VCaP (cell line): ENCODE measurements at regions not wholly inside any gene's neighbourhood (a gene's known extent, or its start where the extent isn't known, plus 50 kb on each side); places are given as distances from the start of the nearest gene placed in this dataset.

Experiments
- H3K27ac ChIP-seq: fragments of 450-650 bp; 2 replicates; pipeline ENCODE4 v1.5.1; 2017
- TF ChIP-seq, protein P1 (sequence below): fragments of 450-650 bp; conservative IDR thresholded peaks from 2 replicates; pipeline ENCODE4 v1.5.1; 2017; ENCODE audit warnings: mild to moderate bottlenecking, moderate library complexity

DNA sequence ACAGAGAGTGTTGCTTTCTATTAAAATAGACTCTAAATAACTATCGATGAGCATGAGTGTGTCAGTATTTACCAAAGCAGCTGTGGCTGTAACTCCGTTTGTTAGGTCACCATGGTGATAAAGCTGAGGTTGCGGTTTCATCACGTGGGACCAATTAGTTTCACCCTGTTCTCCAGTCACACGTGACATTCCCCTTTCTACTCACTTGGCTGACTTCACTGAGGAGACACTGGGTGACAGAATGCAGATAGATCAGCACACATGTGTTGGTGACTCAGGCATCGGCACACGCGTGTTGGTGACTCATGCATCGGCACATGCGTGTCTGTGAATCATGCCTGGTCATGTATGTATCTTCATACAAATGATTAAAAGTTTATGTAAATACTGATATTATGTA, 285.4 kb downstream of the THBS2 start:
- no peak overlapping the region for H3K27ac ChIP-seq
- TF ChIP-seq, protein P1, sequence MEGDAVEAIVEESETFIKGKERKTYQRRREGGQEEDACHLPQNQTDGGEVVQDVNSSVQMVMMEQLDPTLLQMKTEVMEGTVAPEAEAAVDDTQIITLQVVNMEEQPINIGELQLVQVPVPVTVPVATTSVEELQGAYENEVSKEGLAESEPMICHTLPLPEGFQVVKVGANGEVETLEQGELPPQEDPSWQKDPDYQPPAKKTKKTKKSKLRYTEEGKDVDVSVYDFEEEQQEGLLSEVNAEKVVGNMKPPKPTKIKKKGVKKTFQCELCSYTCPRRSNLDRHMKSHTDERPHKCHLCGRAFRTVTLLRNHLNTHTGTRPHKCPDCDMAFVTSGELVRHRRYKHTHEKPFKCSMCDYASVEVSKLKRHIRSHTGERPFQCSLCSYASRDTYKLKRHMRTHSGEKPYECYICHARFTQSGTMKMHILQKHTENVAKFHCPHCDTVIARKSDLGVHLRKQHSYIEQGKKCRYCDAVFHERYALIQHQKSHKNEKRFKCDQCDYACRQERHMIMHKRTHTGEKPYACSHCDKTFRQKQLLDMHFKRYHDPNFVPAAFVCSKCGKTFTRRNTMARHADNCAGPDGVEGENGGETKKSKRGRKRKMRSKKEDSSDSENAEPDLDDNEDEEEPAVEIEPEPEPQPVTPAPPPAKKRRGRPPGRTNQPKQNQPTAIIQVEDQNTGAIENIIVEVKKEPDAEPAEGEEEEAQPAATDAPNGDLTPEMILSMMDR = no peak

DNA sequence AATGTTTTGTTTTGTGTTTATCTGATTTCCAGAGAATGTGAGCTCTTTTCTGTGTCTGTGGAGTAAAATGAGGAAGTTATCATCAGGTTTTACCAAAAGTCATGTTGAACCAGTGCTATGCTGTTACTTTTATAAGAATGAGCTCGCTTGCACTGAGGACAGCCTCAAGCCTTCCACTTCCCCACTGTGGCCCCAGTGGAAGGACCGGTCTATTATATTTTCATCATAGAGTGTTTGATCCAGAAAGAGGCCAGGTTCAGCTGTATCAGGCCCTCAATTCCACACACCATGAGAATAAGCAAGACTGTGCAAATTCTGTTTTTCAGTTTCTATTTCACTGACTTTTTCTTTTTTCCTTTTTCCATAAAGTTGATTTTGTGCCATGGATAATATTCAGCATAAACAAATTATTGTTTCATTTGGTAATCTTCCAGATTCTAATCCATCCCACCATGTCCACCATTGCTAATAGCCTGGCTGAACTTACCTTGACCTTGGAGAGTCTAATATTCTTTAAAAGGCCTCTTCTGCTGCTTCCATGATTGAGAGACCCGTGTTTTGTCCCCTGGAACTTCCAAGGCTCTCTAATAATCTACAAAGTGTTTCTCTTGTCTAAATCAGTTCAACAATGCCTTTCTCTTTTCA, 286.2 kb downstream of the THBS2 start:
- no peak overlapping the region for H3K27ac ChIP-seq
- TF ChIP-seq, protein P1 = no peak

DNA sequence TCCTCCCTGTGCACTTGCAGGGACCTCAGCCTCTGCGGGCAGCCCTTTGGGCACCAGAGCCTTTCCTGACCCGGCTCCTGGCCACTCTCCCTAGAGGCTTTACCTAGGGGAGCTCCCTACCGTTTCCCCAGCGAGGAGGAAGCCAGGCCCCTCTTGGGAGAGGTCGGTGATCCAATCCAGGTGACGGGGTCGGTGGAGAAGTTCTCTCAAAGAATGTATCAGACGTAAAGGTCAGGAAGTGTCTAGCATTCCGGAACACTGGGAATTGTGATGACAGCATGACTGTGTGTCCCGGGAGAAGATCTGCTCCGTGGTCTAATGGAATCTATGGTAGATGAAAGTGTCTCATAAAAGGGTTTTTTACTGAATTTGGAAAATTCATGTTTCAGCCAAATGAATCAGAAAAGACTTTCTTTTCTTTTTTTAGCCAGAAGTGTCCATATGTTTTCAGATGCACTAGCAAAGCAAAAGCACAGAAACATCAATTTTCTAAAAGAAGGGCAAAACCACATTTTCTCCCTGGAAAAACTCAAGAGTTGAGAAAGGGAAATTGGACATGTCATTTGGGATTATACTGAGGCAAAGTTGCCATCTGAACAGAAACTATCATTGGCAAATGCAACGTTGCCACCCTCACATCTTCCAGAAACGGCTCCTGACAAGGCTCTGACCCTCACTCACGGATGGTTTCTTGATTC, 289.4 kb downstream of the THBS2 start:
- TF ChIP-seq, protein P1 = no peak
- H3K27ac ChIP-seq = no peak overlapping the region

DNA sequence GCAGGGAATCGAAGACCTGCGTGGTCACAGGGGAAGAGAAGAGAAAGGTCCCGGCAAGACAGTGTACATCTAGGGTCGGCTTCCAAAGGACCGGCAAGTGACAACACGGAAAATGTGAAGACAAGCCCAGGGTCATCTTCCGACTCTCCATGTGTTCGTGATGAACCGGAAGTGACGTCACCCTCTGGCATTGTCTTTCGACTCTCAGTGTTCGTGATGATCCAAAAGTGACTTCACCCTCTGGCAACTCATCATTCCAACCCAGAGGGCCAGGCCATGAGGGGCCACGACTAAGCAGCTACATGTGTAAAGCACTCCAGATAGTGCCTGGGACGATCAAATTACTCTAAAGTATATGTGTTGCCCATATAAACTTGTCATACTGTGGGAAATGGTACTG, 290.8 kb downstream of the THBS2 start:
- TF ChIP-seq, protein P1 = no peak
- no peak overlapping the region for H3K27ac ChIP-seq

DNA sequence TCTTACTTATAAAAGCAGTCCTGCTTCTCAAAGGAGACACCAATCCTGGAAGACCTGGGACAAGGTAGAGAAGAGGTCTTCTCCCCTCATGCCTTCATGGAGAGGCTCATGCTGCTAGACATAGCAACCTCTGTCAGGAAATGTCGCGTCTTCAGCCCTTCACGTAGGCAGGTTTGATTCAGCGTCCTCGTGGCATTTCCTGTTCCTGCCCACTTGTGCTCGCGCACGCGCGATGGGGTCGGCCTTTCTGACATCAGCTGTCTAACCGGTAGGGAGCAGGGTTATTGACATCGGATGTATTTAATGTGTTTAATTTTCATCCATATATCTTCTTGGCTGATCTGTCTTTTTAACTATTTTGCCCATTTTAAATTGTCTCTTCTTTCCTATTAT, 292.4 kb downstream of the THBS2 start:
- TF ChIP-seq, protein P1 = no peak
- no peak overlapping the region for H3K27ac ChIP-seq

DNA sequence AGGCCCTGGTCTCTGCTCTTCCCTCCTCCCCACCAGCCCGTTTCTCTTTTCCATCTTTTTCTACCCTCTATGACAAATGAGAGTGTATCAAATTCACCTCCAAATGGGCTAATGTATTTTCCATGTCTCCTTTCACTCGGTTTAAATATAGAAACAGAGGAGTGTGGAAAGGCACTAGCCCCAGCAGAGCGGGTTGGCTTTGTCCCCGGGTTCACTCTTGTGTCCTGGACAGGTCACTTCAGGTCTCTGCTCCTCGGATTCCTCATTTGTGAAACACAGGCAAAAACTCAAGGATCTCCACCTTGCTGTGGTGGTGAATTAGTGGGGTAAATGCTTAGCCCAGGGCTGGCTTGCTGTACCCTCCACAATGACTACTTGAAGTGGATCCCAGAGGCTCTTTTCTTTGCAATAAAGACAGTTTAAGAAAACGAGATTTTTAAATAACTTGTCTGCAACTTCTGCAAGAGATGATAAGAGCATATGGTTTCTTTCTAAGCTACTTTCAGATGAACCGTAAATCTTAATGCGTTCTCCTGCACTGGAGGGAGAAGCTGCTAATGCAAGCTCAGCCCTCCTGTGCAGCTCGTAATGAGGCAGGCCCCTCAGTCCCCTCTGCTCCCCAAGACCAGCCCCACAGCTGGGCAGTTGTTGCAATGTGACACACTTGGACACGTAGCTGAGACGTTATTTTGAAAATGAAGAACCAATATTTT, 292.9 kb downstream of the THBS2 start:
- no peak overlapping the region for H3K27ac ChIP-seq
- TF ChIP-seq, protein P1 = no peak

DNA sequence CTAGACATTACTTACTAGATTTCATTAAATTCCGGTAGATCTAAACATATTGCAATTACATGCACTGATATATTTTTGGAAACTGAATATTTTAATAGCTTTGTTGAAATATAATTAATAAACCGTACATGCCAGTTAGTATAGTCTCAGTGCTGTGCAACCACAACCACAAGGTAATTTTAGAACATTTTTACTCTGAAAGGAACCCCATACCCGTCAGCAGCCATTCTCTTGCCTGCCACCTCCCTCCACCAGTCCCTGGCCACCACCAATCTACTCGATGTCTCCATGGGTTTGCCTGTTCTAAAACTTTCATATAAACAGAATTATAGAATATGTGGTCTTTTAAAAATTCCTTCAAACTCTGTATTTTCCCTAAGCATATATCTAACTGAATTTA, 293.9 kb downstream of the THBS2 start:
- H3K27ac ChIP-seq = no peak overlapping the region
- TF ChIP-seq, protein P1 = no peak
